A673 (cell line): ENCODE measurements at regions not wholly inside any gene's neighbourhood (a gene's known extent, or its start where the extent isn't known, plus 50 kb on each side); places are given as distances from the start of the nearest gene placed in this dataset.

Source experiments
- BruUV-seq: library from RNA; stranded (reverse); fragments of 400-500 nt; replicated peaks from 2 replicates; lab custom pipeline; 2021; lab: Mats Ljungman, UMichigan
- CTCF ChIA-PET: fragments of 300-600 bp; sonication (Branson Sonifier 250); formaldehyde crosslinking; loops from one replicate; lab custom pipeline; 2022; ENCODE audit warnings: antibody characterized with exemption; lab: Charles Lee
- POLR2A ChIA-PET: fragments of 300-600 bp; sonication (Branson Sonifier 250); formaldehyde crosslinking; loops from one replicate; lab custom pipeline; 2022; ENCODE audit warnings: antibody characterized with exemption; ENCODE audit not compliant: low non-redundant PET; lab: Charles Lee
- DNase-seq: peaks from one replicate; pipeline ENCODE4 v3.0.0-alpha.2; 2015; ENCODE audit warnings: low spot score
- H3K27ac ChIP-seq: fragments of 200-600 bp; sonication (generic); 2 replicates; pipeline ENCODE4 v1.5.1; 2016; ENCODE audit warnings: mixed run types, low read depth, mild to moderate bottlenecking, mixed read lengths, antibody characterized with exemption, low read length; ENCODE audit not compliant: poor library complexity, severe bottlenecking
- H3K27me3 ChIP-seq: fragments of 200-600 bp; sonication (generic); replicated peaks from 2 replicates; pipeline ENCODE4 v1.6.1; 2017; ENCODE audit warnings: mixed run types, low read depth, mild to moderate bottlenecking, mixed read lengths, antibody characterized with exemption, low read length; ENCODE audit not compliant: insufficient read depth, poor library complexity
- H3K36me3 ChIP-seq: fragments of 200-600 bp; sonication (generic); 2 replicates; pipeline ENCODE4 v1.6.1; 2016; ENCODE audit warnings: mixed run types, mild to moderate bottlenecking, mixed read lengths, antibody characterized with exemption, low read length; ENCODE audit not compliant: insufficient read depth, poor library complexity, severe bottlenecking
- H3K4me1 ChIP-seq: fragments of 200-600 bp; sonication (generic); 2 replicates; pipeline ENCODE4 v1.6.1; 2017; ENCODE audit warnings: mixed run types, mild to moderate bottlenecking, mixed read lengths, antibody characterized with exemption, low read length; ENCODE audit not compliant: insufficient read depth, poor library complexity, severe bottlenecking
- H3K4me3 ChIP-seq: fragments of 200-600 bp; sonication (generic); 2 replicates; pipeline ENCODE4 v1.5.1; 2016; ENCODE audit warnings: low read depth, mixed run types, mild to moderate bottlenecking, mixed read lengths, low read length; ENCODE audit not compliant: poor library complexity, severe bottlenecking
- H3K9me3 ChIP-seq: fragments of 200-600 bp; sonication (generic); 2 replicates; pipeline ENCODE4 v1.6.1; 2016; ENCODE audit warnings: mixed run types, low read depth, mild to moderate bottlenecking, mixed read lengths, antibody characterized with exemption, low read length; ENCODE audit not compliant: poor library complexity, severe bottlenecking
- EZH2 ChIP-seq: fragments of 200-600 bp; sonication (generic); IDR thresholded peaks from 2 replicates; pipeline ENCODE4 v1.6.1; 2017; ENCODE audit warnings: borderline replicate concordance, low read depth, mild to moderate bottlenecking, mixed read lengths, antibody characterized with exemption, low read length; ENCODE audit not compliant: poor library complexity, severe bottlenecking
- intact Hi-C: fragments of 100-400 bp; cut with micrococcal nuclease; formaldehyde crosslinking; loops from one replicate; pipeline ENCODE4 v1.10.0; 2022; ENCODE audit not compliant: unreplicated experiment
- TF ChIP-seq, protein P1 (sequence below): fragments of 300-800, 200-600 bp; sonication (generic); conservative IDR thresholded peaks from 2 replicates; pipeline ENCODE4 v1.5.1; 2017; ENCODE audit warnings: low read depth, mild to moderate bottlenecking, antibody characterized with exemption, low read length, moderate library complexity, mixed read lengths

DNA sequence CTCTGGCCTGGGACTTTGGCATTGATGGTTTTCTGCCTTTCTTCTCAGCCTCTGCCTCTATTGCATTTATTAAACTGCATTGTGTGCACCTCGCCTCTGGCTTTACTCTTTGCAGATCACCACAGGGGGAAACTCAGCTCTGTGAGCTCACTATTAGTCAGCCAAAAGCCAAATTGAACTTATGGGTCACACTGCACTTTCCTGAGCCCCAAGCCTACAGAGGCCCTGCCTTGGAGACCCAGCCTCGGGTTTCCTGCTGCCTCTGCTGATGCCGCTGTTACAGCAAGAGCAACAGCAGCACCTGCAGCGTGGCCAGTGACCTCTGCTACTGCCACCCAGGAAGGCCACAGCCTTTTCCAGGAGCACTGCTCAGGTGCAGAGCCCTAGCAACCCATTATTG is 122.5 kb downstream of the DAD1 start:
- POLR2A ChIA-PET, result no interaction called here
- no TSS peak for BruUV-seq
- Histone ChIP-seq H3K27ac (peak overlapping the region; percentile 34), H3K27me3 (no peaks in the 10 kb centered on the region), H3K9me3 (no peaks in the 10 kb centered on the region), H3K4me1 (peaks cover 47% of the 10 kb centered on the region), H3K36me3 (no peaks in the 10 kb centered on the region), H3K4me3 (no peak overlapping the region)
- no peak for DNase-seq
- CTCF ChIA-PET, result no interaction called here
- TF ChIP-seq EZH2, result no peak
- TF ChIP-seq, protein P1, sequence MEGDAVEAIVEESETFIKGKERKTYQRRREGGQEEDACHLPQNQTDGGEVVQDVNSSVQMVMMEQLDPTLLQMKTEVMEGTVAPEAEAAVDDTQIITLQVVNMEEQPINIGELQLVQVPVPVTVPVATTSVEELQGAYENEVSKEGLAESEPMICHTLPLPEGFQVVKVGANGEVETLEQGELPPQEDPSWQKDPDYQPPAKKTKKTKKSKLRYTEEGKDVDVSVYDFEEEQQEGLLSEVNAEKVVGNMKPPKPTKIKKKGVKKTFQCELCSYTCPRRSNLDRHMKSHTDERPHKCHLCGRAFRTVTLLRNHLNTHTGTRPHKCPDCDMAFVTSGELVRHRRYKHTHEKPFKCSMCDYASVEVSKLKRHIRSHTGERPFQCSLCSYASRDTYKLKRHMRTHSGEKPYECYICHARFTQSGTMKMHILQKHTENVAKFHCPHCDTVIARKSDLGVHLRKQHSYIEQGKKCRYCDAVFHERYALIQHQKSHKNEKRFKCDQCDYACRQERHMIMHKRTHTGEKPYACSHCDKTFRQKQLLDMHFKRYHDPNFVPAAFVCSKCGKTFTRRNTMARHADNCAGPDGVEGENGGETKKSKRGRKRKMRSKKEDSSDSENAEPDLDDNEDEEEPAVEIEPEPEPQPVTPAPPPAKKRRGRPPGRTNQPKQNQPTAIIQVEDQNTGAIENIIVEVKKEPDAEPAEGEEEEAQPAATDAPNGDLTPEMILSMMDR, result no peak
- intact Hi-C loops, result no loop called here

DNA sequence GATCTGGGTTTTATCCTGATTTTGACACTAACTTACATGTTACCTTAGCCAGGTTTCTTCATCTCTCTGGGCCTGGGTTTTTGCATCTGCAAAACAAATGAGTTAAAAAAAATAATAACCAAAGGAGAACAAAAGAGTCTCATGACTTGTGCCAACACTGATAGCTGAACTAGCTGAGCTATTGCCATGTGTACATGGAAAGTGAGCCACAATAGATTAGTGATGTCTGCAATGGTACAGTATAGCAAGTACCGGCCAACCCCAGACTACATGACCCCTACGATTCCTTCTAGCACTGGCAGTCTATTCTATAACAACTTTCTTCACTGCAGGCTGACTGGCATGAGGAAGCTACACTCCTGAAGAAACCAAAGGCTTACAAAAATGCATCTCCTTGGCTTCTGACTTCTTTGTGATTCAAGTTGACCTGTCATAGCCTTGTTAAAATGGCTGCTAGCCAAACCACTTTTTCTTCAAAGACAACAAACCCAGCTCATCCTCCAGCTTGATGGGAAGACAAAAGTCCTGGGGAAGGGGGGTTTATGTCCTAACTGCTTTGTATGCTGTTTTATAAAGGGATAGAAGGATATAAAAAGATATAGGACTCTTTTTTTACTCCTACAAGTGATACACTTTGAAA is 123.7 kb downstream of the DAD1 start:
- no TSS peak for BruUV-seq
- Histone ChIP-seq H3K4me1 (peaks cover 36% of the 10 kb centered on the region), H3K27me3 (no peaks in the 10 kb centered on the region), H3K9me3 (no peaks in the 10 kb centered on the region), H3K36me3 (no peaks in the 10 kb centered on the region), H3K4me3 (no peak overlapping the region), H3K27ac (peak overlapping the region; percentile 34)
- DNase-seq, result no peak
- no peak for TF ChIP-seq EZH2
- TF ChIP-seq, protein P1, result no peak
- POLR2A ChIA-PET, result interaction anchor here (0.5 kb wide), 1 partner anchor 452 kb away, joined by 4 read pairs; no protein-coding TSS in a partner anchor
- CTCF ChIA-PET, result no interaction called here
- intact Hi-C loops, result no loop called here

DNA sequence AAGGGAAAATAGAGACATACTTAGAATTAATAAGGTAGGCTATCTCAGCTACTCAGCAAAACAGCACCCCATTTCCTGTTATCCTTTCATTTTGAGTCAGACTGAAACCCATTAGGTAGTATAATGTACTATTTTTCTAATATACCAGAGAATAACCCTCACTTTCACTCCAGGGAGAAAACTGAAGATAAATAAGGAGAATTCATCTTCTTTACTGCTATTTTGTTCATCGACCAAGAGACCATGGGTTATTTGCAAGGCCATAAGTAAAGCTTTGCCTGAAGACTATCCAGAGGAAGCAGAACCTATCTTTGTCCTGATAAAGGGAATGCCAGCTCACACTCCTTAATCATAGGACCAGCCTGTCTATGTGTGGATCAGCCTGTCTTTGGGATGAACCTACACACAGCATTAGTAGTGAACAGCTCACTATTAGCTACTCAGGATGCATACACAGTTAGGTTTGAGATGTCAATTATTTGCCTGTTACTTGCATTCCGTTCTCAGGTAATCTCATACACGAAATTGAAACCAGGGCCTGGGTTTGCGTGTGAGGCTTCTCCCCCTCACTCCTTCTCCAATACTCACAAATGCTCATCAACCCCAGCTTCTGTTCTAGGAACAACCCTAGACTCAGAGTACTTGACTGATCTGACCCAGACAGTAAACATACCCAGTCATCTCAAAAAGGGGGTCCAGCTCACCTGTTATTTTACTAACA is 124.4 kb downstream of the DAD1 start:
- intact Hi-C loops, result no loop called here
- Histone ChIP-seq H3K9me3 (no peaks in the 10 kb centered on the region), H3K27me3 (no peaks in the 10 kb centered on the region), H3K36me3 (no peaks in the 10 kb centered on the region), H3K4me3 (no peak overlapping the region), H3K4me1 (peaks cover 28% of the 10 kb centered on the region), H3K27ac (peak overlapping the region; percentile 2)
- ChIA-PET CTCF (no interaction called here), POLR2A (no interaction called here)
- DNase-seq, result no peak
- TF ChIP-seq, protein P1, result no peak
- TF ChIP-seq EZH2, result no peak
- no TSS peak for BruUV-seq
